ENCODE measurements at regions not wholly inside any gene's neighbourhood (a gene's known extent, or its start where the extent isn't known, plus 50 kb on each side); places are given as distances from the start of the nearest gene placed in this dataset.

DNA sequence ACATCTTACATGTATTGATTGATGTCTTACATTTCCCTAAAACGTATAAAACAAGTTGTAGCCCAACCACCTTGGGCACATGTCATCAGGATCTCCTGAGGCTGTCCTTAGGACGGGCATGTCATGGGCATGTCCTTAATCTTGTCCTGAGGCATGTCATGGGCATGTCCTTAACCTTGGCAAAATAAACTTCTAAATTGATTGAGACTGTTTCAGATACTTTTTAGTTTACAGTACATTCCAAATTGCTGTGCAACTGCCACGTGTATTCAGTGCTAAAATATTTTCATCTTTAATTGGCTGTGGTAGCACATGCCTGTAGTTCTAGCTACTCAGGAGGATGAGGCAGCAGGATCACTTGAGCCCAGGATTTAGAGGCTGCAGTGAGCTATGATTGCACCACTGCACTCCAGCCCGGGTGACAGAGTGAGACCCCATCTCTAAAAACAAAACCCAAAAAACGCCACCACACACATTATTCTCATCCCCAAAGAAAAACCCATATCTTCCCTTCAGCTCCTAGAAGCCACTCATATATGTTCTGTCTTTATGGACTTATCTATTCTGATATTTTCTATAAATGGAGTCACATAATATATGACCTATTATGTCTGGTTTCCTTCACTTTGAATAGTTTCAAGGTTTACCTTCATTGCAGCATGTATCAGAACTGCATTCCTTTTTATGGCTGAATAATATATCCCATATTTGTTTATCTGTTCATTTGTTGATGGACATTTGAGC, 96.0 kb upstream of the BTG3 start:
- TF ChIP-seq, protein P1, sequence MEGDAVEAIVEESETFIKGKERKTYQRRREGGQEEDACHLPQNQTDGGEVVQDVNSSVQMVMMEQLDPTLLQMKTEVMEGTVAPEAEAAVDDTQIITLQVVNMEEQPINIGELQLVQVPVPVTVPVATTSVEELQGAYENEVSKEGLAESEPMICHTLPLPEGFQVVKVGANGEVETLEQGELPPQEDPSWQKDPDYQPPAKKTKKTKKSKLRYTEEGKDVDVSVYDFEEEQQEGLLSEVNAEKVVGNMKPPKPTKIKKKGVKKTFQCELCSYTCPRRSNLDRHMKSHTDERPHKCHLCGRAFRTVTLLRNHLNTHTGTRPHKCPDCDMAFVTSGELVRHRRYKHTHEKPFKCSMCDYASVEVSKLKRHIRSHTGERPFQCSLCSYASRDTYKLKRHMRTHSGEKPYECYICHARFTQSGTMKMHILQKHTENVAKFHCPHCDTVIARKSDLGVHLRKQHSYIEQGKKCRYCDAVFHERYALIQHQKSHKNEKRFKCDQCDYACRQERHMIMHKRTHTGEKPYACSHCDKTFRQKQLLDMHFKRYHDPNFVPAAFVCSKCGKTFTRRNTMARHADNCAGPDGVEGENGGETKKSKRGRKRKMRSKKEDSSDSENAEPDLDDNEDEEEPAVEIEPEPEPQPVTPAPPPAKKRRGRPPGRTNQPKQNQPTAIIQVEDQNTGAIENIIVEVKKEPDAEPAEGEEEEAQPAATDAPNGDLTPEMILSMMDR (IDR thresholded peaks at IDR 0.05; ENCODE audit: low read length), result no peak
- TF ChIP-seq EZH2 (optimal IDR thresholded peaks at IDR 0.05; ENCODE audit: low read depth, low read length), result no peak
- no peak for TF ChIP-seq EZH2phosphoT487 (IDR thresholded peaks at IDR 0.05; ENCODE audit: low read length)
